Right lobe of liver (tissue), 6 donors: ENCODE measurements at regions not wholly inside any gene's neighbourhood (a gene's known extent, or its start where the extent isn't known, plus 50 kb on each side); places are given as distances from the start of the nearest gene placed in this dataset.

Experiments
- ATAC-seq, 4 donors: fragments of 200-7000 bp; cut with Tn5 transposase; one replicate each; pipeline ENCODE4 v1.9.1; 2020; ENCODE audit warnings: mild to moderate bottlenecking in 4 of 4, moderate library complexity in 4 of 4
- DNase-seq, 3 donors: peaks; one replicate each; pipeline ENCODE4 v3.0.0-alpha.2; 2020
- H3K27ac ChIP-seq, 3 donors: fragments of 200-600 bp; one replicate each; pipeline ENCODE4 v1.8.0; 2022
- H3K27me3 ChIP-seq, 2 donors: fragments of 200-600 bp; one replicate each; pipeline ENCODE4 v1.8.0; 2022
- H3K36me3 ChIP-seq, 4 donors: fragments of 200-600 bp; sonication (generic) in 1 of 4; one replicate each; pipeline versions ENCODE4 v1.5.1 to v1.8.0; 2017 to 2022; ENCODE audit warnings: control low read depth in 1 of 4
- H3K4me1 ChIP-seq, 4 donors: fragments of 200-600 bp; sonication (generic) in 1 of 4; one replicate each; pipeline versions ENCODE4 v1.5.1 to v1.8.0; 2017 to 2022; ENCODE audit warnings: control low read depth in 1 of 4
- H3K4me3 ChIP-seq, 3 donors: fragments of 200-600 bp; one replicate each; pipeline ENCODE4 v1.8.0; 2022
- H3K9me3 ChIP-seq, 4 donors: fragments of 200-600 bp; sonication (generic) in 1 of 4; one replicate each; pipeline versions ENCODE4 v1.5.1 to v1.8.0; 2017 to 2022; ENCODE audit warnings: control low read depth in 1 of 4
- POLR2A ChIP-seq: fragments of 450-650 bp; IDR thresholded peaks from one replicate; pipeline ENCODE4 v1.6.1; 2017; ENCODE audit warnings: antibody characterized with exemption, mild to moderate bottlenecking
- WGBS: methylation state at CpG from one replicate; pipeline ENCODE4 v1.1.6; 2018; ENCODE audit warnings: low coverage, low lambda C conversion rate; ENCODE audit not compliant: insufficient coverage; ENCODE audit errors: missing lambda C conversion rate; 5-methylcytosine and 5-hydroxymethylcytosine counted together
- intact Hi-C, 2 donors: fragments of 100-400 bp; cut with DNase I; formaldehyde crosslinking; loops; one replicate each; pipeline versions ENCODE4 v1.11.2 to v1.14.1; 2022
- TF ChIP-seq, protein P1 (sequence below), 4 donors: fragments of 200-600 bp in 3 of 4; fragments of 450-650 bp in 1 of 4; IDR thresholded peaks; one replicate each; pipeline versions ENCODE4 v1.5.1 to v1.8.0; 2016 to 2022; ENCODE audit warnings: antibody characterized with exemption in 4 of 4, mild to moderate bottlenecking in 2 of 4
- donor health status: DM: no; HTN: yes; CAD: no.
- donor health status: DM: no; HTN: no; CAD: no.
- donor health status: DM: no; HTN: no; CAD: no.
- donor health status: DM: no; HTN: yes; CAD: no.
- donor health status: DM: no; HTN: yes; CAD: no.

DNA sequence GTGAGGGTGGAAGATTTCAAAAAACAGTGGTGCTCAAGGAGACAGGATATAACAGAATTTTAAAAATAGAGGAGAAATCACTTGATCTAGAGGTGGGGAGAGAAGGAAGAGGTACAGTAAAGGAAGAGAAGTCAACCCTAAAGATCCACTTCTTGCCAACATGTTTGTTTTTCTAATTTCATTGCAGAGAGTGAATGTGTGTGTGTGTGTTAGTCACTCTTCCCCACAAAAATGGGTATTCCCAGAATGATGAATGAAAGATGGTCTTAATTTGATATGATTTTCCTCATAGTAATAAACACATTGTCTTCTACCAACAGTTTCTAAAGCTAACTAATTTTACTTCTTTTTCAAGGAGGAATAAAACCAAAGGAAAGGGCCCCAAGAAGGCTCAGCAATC lies 74.2 kb upstream of the NGF start:
- no peak overlapping the region for H3K27ac ChIP-seq
- H3K27me3 ChIP-seq, result no peaks in the 10 kb centered on the region
- no peak overlapping the region for H3K4me3 ChIP-seq
- ATAC-seq (no peak), DNase-seq (no peak)
- no peak for TF ChIP-seq POLR2A
- TF ChIP-seq, protein P1, sequence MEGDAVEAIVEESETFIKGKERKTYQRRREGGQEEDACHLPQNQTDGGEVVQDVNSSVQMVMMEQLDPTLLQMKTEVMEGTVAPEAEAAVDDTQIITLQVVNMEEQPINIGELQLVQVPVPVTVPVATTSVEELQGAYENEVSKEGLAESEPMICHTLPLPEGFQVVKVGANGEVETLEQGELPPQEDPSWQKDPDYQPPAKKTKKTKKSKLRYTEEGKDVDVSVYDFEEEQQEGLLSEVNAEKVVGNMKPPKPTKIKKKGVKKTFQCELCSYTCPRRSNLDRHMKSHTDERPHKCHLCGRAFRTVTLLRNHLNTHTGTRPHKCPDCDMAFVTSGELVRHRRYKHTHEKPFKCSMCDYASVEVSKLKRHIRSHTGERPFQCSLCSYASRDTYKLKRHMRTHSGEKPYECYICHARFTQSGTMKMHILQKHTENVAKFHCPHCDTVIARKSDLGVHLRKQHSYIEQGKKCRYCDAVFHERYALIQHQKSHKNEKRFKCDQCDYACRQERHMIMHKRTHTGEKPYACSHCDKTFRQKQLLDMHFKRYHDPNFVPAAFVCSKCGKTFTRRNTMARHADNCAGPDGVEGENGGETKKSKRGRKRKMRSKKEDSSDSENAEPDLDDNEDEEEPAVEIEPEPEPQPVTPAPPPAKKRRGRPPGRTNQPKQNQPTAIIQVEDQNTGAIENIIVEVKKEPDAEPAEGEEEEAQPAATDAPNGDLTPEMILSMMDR (IDR thresholded peaks at IDR 0.05), result no peak
- no peaks in the 10 kb centered on the region for H3K9me3 ChIP-seq
- H3K36me3 ChIP-seq, result no peaks in the 10 kb centered on the region
- peaks cover 0 to 5% (median 0%) of the 10 kb centered on the region in 4 donors for H3K4me1 ChIP-seq
- intact Hi-C loops, result no loop called here

DNA sequence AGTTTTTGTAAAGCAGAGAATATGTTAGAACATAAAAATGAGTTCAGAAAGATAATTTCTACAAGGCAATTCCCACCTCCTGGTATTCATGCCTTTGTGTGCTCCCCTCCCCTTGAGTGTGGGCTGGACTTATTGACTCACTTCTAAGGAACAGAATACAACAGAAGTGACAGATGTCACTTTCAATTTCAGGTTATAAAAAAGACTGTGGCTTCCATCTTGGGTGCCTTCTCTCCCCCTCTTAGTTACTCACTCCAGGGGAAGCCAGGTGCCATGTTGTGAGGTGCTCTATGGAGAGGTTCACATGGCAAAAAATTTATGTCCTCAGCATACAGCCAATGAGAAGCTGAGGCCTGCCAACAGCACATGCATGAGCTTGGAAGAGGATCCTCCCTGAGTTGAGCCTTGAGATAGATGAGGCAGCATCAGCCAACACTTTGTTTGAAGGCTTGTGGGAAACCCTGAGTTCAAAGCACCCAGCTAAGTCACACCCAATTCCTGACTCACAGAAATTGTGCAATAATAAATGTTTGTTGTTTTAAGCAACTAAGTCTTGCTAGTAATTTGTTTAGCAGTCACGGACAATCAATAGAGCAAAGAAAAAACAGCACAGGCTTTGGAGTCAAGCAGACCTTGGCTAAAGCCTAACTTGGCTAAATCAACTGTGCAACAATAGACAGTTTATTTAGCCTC lies 73.5 kb upstream of the NGF start:
- Histone ChIP-seq H3K27ac (no peak overlapping the region), H3K9me3 (no peaks in the 10 kb centered on the region), H3K27me3 (no peaks in the 10 kb centered on the region), H3K4me3 (no peak overlapping the region), H3K36me3 (no peaks in the 10 kb centered on the region), H3K4me1 (peaks cover 0 to 5% (median 0%) of the 10 kb centered on the region in 4 donors)
- ATAC-seq, result peak; percentile 69 to 94 (median 88)
- WGBS, result 31% methylated on average over 1 of the region's 1 CpG
- intact Hi-C loops, result no loop called here
- no peak for DNase-seq
- TF ChIP-seq, protein P1 (IDR thresholded peaks at IDR 0.05), result no peak
- no peak for TF ChIP-seq POLR2A

DNA sequence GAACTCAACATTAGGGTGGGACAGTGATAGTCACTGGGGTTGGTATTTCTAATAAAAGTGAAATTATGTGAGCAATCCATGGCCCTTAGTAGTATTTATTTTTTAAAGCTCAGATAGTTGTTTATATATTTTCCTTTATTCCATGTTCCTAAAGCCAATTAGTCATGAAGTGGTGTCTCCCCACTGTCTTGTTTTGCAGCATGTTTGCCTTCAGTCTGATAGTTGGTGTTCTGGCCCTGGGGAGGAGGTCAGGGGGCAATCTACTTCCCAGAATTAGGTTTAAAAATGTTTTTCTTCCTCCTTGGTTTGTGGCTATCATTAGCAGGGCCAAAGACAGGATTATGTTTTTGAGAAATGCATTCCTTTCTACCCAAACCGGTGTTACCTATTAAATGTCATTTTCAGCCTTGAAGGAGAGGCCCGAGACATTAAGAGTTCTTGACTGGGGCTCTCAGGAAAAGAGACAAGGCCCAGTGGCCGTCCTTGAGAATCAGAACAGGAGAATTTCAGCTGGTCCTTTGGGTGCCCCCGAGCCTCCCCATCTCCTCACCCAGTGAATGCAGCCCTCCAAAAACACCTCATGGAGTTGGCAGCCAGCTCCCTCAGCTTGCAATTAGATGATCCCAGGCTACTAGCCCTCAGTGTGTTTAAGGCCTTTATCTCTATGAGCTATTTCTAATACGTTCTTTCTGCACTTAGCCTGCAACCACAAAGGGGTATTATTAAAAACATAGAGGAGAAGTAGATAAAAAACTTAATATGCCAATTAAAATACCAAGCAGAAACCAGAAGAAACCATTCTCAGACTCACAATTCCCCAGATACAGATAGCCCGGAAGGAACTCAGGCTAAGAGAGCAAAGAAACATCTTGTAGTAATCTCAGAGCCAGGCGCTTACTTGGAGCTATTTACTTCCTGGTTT lies 71.3 kb upstream of the NGF start:
- Histone ChIP-seq H3K9me3 (no peaks in the 10 kb centered on the region), H3K4me3 (no peak overlapping the region), H3K4me1 (peaks cover 0 to 5% (median 0%) of the 10 kb centered on the region in 4 donors), H3K27me3 (no peaks in the 10 kb centered on the region), H3K27ac (no peak overlapping the region), H3K36me3 (no peaks in the 10 kb centered on the region)
- ATAC-seq (no peak), DNase-seq (no peak)
- intact Hi-C loops, result no loop called here
- no peak for TF ChIP-seq POLR2A
- TF ChIP-seq, protein P1 (IDR thresholded peaks at IDR 0.05), result no peak
- WGBS, result 59% methylated on average over 6 of the region's 7 CpGs

DNA sequence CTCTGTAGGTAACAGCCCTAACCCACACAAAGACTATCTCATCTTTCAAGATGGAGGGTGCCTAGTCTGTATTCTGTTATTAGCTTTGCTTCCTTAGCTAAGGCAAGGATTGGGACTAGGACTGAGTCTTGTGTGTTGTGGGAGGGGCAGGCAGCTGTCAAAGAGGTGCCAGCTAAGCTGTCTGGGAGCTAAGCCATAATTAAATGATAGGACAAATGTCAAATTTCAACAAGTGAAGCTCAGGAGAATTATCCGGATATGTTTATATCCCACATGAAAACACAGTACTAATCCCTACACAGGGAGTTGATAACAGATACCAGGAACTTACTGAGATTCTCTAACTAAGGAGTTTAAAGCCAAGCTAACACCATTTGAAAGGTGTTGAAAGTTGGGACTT lies 70.5 kb upstream of the NGF start:
- 50% methylated on average over 1 of the region's 1 CpG for WGBS
- intact Hi-C loops, result no loop called here
- H3K27ac ChIP-seq, result no peak overlapping the region
- peaks cover 0 to 5% (median 0%) of the 10 kb centered on the region in 4 donors for H3K4me1 ChIP-seq
- TF ChIP-seq, protein P1 (IDR thresholded peaks at IDR 0.05), result no peak
- TF ChIP-seq POLR2A, result no peak
- ATAC-seq (no peak), DNase-seq (no peak)
- no peaks in the 10 kb centered on the region for H3K36me3 ChIP-seq
- no peaks in the 10 kb centered on the region for H3K9me3 ChIP-seq
- no peaks in the 10 kb centered on the region for H3K27me3 ChIP-seq
- H3K4me3 ChIP-seq, result no peak overlapping the region
